Esophagus muscularis mucosa (tissue), 4 donors: ENCODE measurements at regions not wholly inside any gene's neighbourhood (a gene's known extent, or its start where the extent isn't known, plus 50 kb on each side); places are given as distances from the start of the nearest gene placed in this dataset.

ENCODE experiments used
- DNase-seq: peaks from one replicate; pipeline ENCODE4 v3.0.0-alpha.2; 2017; ENCODE audit errors: extremely low spot score
- H3K27ac ChIP-seq, 4 donors: fragments of 200-600 bp; sonication (generic); replicated peaks in 1 of 4; 1 replicate in 3 of 4; 2 replicates in 1 of 4; pipeline ENCODE4 v1.5.1; 2016 to 2019; ENCODE audit warnings: mild to moderate bottlenecking in 1 of 4
- H3K27me3 ChIP-seq, 4 donors: fragments of 200-600 bp; sonication (generic); one replicate each; pipeline versions ENCODE4 v1.5.1 to v1.6.0; 2016 to 2019
- H3K36me3 ChIP-seq, 4 donors: fragments of 200-600 bp; sonication (generic); one replicate each; pipeline ENCODE4 v1.5.1; 2016 to 2019
- H3K4me1 ChIP-seq, 4 donors: fragments of 200-600 bp; sonication (generic); one replicate each; pipeline ENCODE4 v1.5.1; 2016 to 2019
- H3K4me3 ChIP-seq, 4 donors: fragments of 200-600 bp; sonication (generic); 1 replicate in 2 of 4; 2 replicates in 2 of 4; pipeline ENCODE4 v1.5.1; 2016 to 2019; ENCODE audit warnings: mild to moderate bottlenecking in 4 of 4, moderate library complexity in 1 of 4
- H3K9me3 ChIP-seq, 4 donors: fragments of 200-600 bp; sonication (generic); 1 replicate in 3 of 4; 2 replicates in 1 of 4; pipeline ENCODE4 v1.5.1; 2016 to 2019
- CTCF ChIP-seq, 3 experiments: fragments of 200-600 bp in 2 of 3; fragments of 450-650 bp in 1 of 3; sonication (generic) in 2 of 3; IDR thresholded peaks; one replicate each; pipeline ENCODE4 v1.5.1; 2017 to 2019; ENCODE audit warnings: antibody characterized with exemption in 3 of 3, mild to moderate bottlenecking in 2 of 3, moderate library complexity in 1 of 3
- EP300 ChIP-seq: sonication (generic); formaldehyde crosslinking; IDR thresholded peaks from one replicate; pipeline ENCODE4 v1.6.1; 2017; ENCODE audit warnings: antibody characterized with exemption
- POLR2A ChIP-seq: fragments of 450-650 bp; IDR thresholded peaks from one replicate; pipeline ENCODE4 v1.6.1; 2017; ENCODE audit warnings: antibody characterized with exemption, moderate library complexity, mild to moderate bottlenecking, low read depth
- POLR2AphosphoS5 ChIP-seq, 2 donors: sonication (generic); formaldehyde crosslinking; IDR thresholded peaks; one replicate each; pipeline ENCODE4 v1.6.1; 2017; ENCODE audit warnings: antibody characterized with exemption in 2 of 2
- WGBS: methylation state at CpG from one replicate; pipeline ENCODE4 v1.1.5; 2018; 5-methylcytosine and 5-hydroxymethylcytosine counted together
- intact Hi-C: fragments of 100-400 bp; cut with DNase I; formaldehyde crosslinking; loops from one replicate; pipeline ENCODE4 v1.15.1; 2023

GRCh38 chr11:23539556-23539955 lies 679.3 kb upstream of the CCDC179 start:
- H3K27ac ChIP-seq = no peak overlapping the region
- H3K4me1 ChIP-seq = peaks cover 0 to 11% (median 7%) of the 10 kb centered on the region in 4 donors
- H3K27me3 ChIP-seq = no peaks in the 10 kb centered on the region
- intact Hi-C loops = no loop called here
- H3K9me3 ChIP-seq = no peaks in the 10 kb centered on the region
- TF ChIP-seq POLR2A = no peak
- H3K36me3 ChIP-seq = no peaks in the 10 kb centered on the region
- H3K4me3 ChIP-seq = no peak overlapping the region
- WGBS = 85% methylated on average over 5 of the region's 5 CpGs
- DNase-seq = no peak

GRCh38 chr11:23540101-23540561 lies 679.9 kb upstream of the CCDC179 start:
- WGBS = 14% methylated on average over 7 of the region's 8 CpGs
- TF ChIP-seq POLR2A = no peak
- no peak for TF ChIP-seq EP300
- no peak for TF ChIP-seq POLR2AphosphoS5 (IDR thresholded peaks at IDR 0.05)
- peak; percentile 45 to 81 (median 60) for TF ChIP-seq CTCF (IDR thresholded peaks at IDR 0.05)
- intact Hi-C loops = no loop called here

GRCh38 chr11:23542189-23542588 lies 681.9 kb upstream of the CCDC179 start:
- no peak for DNase-seq
- H3K27me3 ChIP-seq = no peaks in the 10 kb centered on the region
- WGBS = 83% methylated on average over 1 of the region's 1 CpG
- no peaks in the 10 kb centered on the region for H3K36me3 ChIP-seq
- TF ChIP-seq POLR2A (no peak), CTCF (IDR thresholded peaks at IDR 0.05) (no peak), POLR2AphosphoS5 (IDR thresholded peaks at IDR 0.05) (no peak)
- H3K4me3 ChIP-seq = no peak overlapping the region
- no peak overlapping the region for H3K27ac ChIP-seq
- H3K4me1 ChIP-seq = peaks cover 0 to 11% (median 7%) of the 10 kb centered on the region in 4 donors
- H3K9me3 ChIP-seq = no peaks in the 10 kb centered on the region
- intact Hi-C loops = no loop called here

More at GRCh38 chr11:23540101-23540561, 679.9 kb upstream of the CCDC179 start:
- H3K4me3 ChIP-seq = no peak overlapping the region
- H3K4me1 ChIP-seq = peaks cover 0 to 11% (median 7%) of the 10 kb centered on the region in 4 donors
- no peak overlapping the region for H3K27ac ChIP-seq
- H3K9me3 ChIP-seq = no peaks in the 10 kb centered on the region
- no peaks in the 10 kb centered on the region for H3K36me3 ChIP-seq
- no peaks in the 10 kb centered on the region for H3K27me3 ChIP-seq
- no peak for DNase-seq

GRCh38 chr11:23542816-23543215 lies 682.5 kb upstream of the CCDC179 start:
- TF ChIP-seq EP300 (no peak), CTCF (IDR thresholded peaks at IDR 0.05) (no peak), POLR2A (no peak), POLR2AphosphoS5 (IDR thresholded peaks at IDR 0.05) (no peak)
- Histone ChIP-seq H3K27ac (no peak overlapping the region), H3K9me3 (no peaks in the 10 kb centered on the region), H3K4me3 (no peak overlapping the region), H3K36me3 (no peaks in the 10 kb centered on the region), H3K27me3 (no peaks in the 10 kb centered on the region), H3K4me1 (peaks cover 0 to 11% (median 7%) of the 10 kb centered on the region in 4 donors)
- no peak for DNase-seq
- 84% methylated on average over 3 of the region's 3 CpGs for WGBS
- intact Hi-C loops = no loop called here

GRCh38 chr11:23543651-23544222 lies 683.5 kb upstream of the CCDC179 start:
- 70% methylated on average over 3 of the region's 3 CpGs for WGBS
- H3K4me1 ChIP-seq = peaks cover 0 to 11% (median 7%) of the 10 kb centered on the region in 4 donors
- no peaks in the 10 kb centered on the region for H3K27me3 ChIP-seq
- intact Hi-C loops = no loop called here
- no peaks in the 10 kb centered on the region for H3K9me3 ChIP-seq
- no peaks in the 10 kb centered on the region for H3K36me3 ChIP-seq
- no peak overlapping the region for H3K4me3 ChIP-seq
- TF ChIP-seq EP300 (no peak), POLR2AphosphoS5 (IDR thresholded peaks at IDR 0.05) (no peak), POLR2A (no peak), CTCF (IDR thresholded peaks at IDR 0.05) (no peak)
- H3K27ac ChIP-seq = no peak overlapping the region
- no peak for DNase-seq
